Pancreas (tissue), 10 donors: ENCODE measurements at regions not wholly inside any gene's neighbourhood (a gene's known extent, or its start where the extent isn't known, plus 50 kb on each side); places are given as distances from the start of the nearest gene placed in this dataset.

Source experiments
- ATAC-seq, 4 donors: fragments of 200-7000 bp; cut with Tn5 transposase; one replicate each; pipeline versions ENCODE4 v1.8.0 to v1.9.1; 2020; ENCODE audit warnings: mild to moderate bottlenecking in 4 of 4, moderate library complexity in 4 of 4
- DNase-seq, 6 donors: peaks; one replicate each; pipeline ENCODE4 v3.0.0-alpha.2; 2020
- FAIRE-seq: peaks from 2 replicates; lab custom pipeline; 2012; peaks lifted over from hg19 to GRCh38; lab: Jason Lieb, UNC
- H3K27ac ChIP-seq, 4 donors: fragments of 200-600 bp; sonication (generic); 1 replicate in 3 of 4; 2 replicates in 1 of 4; pipeline versions ENCODE4 v1.5.0 to v1.8.0; 2020
- H3K27me3 ChIP-seq, 4 donors: fragments of 200-600 bp; one replicate each; pipeline ENCODE4 v1.8.0; 2021
- H3K36me3 ChIP-seq, 3 donors: fragments of 200-600 bp; sonication (generic) in 1 of 3; one replicate each; pipeline versions ENCODE4 v1.5.0 to v1.8.0; 2020 to 2021
- H3K4me1 ChIP-seq, 3 donors: fragments of 200-600 bp; one replicate each; pipeline ENCODE4 v1.8.0; 2021
- H3K4me3 ChIP-seq, 4 donors: fragments of 200-600 bp; sonication (generic) in 2 of 4; one replicate each; pipeline versions ENCODE4 v1.5.0 to v1.8.0; 2020 to 2021
- H3K9me3 ChIP-seq, 4 donors: fragments of 200-600 bp; one replicate each; pipeline ENCODE4 v1.8.0; 2021
- WGBS, 2 donors: extraction: QIAGEN DNeasy Blood & Tissue Kit; methylation state at CpG; one replicate each; pipeline ENCODE4 v1.1.7; 2013; 5-methylcytosine and 5-hydroxymethylcytosine counted together
- intact Hi-C, 3 donors: fragments of 100-400 bp; cut with DNase I; formaldehyde crosslinking; loops; one replicate each; pipeline versions ENCODE4 v1.11.1 to v1.14.2; 2022
- TF ChIP-seq, protein P1 (sequence below), 4 donors: fragments of 200-600 bp; sonication (generic) in 3 of 4; IDR thresholded peaks; one replicate each; pipeline versions ENCODE4 v1.5.0 to v1.8.0; 2021; ENCODE audit warnings: antibody characterized with exemption in 4 of 4
- donor health status: healthy with polysubstance abuse.
- donor health status: DM: no; HTN: no; CAD: no; lungs with moderate emphysema.
- donor health status: DM: no; HTN: no; CAD: no.
- donor health status: control.
- donor health status: control.
- donor health status: Bipolar disorder and iron deficiency.
- donor health status: DM: yes; HTN: yes; CAD: no.
- donor health status: DM: no; HTN: no; CAD: no.
- donor health status: DM: no; HTN: no; CAD: no.
- donor health status: DM: yes; HTN: yes; CAD: no.

DNA sequence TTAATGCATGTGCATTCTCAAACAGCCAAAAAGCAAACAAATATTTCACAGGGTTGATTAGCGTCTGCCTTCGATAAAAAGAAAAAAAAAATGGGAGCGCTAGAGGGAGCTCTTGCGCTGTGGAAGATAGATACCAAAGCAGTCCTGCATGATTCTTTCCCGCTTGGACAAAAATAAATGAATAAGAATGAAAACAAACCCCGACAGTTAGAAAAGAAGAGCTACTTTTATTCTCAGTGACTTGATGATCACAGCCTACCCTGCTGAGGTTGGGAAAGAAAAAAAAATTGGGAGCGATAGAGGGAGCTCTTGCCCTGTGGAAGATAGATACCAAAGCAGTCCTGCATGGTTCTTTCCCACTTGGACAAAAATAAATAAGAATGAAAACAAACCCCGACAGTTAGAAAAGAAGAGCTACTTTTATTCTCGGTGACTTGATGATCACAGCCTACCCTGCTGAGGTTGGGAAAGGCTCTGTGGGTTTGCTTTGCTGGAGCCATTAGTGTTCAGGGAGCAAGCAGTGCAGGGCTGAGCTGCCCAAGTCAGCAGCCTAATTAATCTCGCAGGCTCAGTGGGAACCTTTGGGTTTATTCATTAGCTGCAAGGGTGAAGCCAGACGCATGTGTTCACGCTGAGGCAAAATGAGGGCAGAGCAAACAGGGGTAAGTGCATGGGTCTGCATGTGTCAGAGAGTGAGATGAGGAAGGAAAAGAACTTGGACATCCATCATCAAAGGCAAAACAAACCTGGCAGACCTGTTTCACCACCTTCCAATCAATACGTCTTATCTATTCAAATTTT lies 249.3 kb upstream of the PRKX start:
- no peaks in the 10 kb centered on the region for H3K4me1 ChIP-seq
- DNase-seq (peak in 3 of 6 donors; percentile 7 to 41 (median 15)), ATAC-seq (peak; percentile 72 to 87 (median 80)), FAIRE-seq (peak; percentile 81)
- no peaks in the 10 kb centered on the region for H3K9me3 ChIP-seq
- H3K4me3 ChIP-seq: no peak overlapping the region
- H3K27ac ChIP-seq: no peak overlapping the region
- intact Hi-C loops: no loop called here
- H3K27me3 ChIP-seq: peaks cover 0 to 3% (median 0%) of the 10 kb centered on the region in 4 donors
- WGBS, 2 donors: 0 to 2% methylated on average over 13 of the region's 13 CpGs
- TF ChIP-seq, protein P1, sequence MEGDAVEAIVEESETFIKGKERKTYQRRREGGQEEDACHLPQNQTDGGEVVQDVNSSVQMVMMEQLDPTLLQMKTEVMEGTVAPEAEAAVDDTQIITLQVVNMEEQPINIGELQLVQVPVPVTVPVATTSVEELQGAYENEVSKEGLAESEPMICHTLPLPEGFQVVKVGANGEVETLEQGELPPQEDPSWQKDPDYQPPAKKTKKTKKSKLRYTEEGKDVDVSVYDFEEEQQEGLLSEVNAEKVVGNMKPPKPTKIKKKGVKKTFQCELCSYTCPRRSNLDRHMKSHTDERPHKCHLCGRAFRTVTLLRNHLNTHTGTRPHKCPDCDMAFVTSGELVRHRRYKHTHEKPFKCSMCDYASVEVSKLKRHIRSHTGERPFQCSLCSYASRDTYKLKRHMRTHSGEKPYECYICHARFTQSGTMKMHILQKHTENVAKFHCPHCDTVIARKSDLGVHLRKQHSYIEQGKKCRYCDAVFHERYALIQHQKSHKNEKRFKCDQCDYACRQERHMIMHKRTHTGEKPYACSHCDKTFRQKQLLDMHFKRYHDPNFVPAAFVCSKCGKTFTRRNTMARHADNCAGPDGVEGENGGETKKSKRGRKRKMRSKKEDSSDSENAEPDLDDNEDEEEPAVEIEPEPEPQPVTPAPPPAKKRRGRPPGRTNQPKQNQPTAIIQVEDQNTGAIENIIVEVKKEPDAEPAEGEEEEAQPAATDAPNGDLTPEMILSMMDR (IDR thresholded peaks at IDR 0.05): peak in 3 of 4 donors; percentile 18 to 45 (median 34)
- no peaks in the 10 kb centered on the region for H3K36me3 ChIP-seq

GRCh38 chrX:3960952-3961351 lies 247.5 kb upstream of the PRKX start:
- H3K4me1 ChIP-seq: no peaks in the 10 kb centered on the region
- DNase-seq (no peak), FAIRE-seq (no peak), ATAC-seq (no peak)
- H3K9me3 ChIP-seq: no peaks in the 10 kb centered on the region
- no peak overlapping the region for H3K4me3 ChIP-seq
- intact Hi-C loops: no loop called here
- H3K27ac ChIP-seq: no peak overlapping the region
- no peaks in the 10 kb centered on the region for H3K36me3 ChIP-seq
- TF ChIP-seq, protein P1 (IDR thresholded peaks at IDR 0.05): no peak
- peaks cover 0 to 3% (median 0%) of the 10 kb centered on the region in 4 donors for H3K27me3 ChIP-seq

DNA sequence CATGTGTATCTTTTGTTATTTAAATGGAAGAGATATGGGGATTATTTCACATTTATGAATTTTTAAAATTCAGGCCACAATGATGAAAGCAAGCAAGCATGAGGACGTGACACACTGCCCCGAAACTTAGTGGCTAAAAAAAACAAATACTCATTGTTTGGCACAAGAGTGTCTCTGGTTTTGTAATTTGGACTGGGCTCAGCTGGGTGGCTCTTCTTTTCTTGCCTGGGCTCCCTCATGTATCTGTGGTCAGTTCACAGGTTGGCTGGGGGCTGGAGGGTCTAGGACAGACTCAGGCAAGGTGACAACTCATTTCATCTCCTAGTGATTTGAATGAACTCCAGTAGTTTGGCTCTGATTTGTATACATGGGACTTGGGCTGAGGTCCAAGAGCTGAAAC lies 238.4 kb upstream of the PRKX start:
- ATAC-seq (no peak), DNase-seq (no peak), FAIRE-seq (no peak)
- no peaks in the 10 kb centered on the region for H3K9me3 ChIP-seq
- intact Hi-C loops: no loop called here
- H3K27ac ChIP-seq: no peak overlapping the region
- H3K36me3 ChIP-seq: no peaks in the 10 kb centered on the region
- no peaks in the 10 kb centered on the region for H3K27me3 ChIP-seq
- WGBS, 2 donors: 79 to 87% methylated on average over 2 of the region's 2 CpGs
- TF ChIP-seq, protein P1 (IDR thresholded peaks at IDR 0.05): no peak
- H3K4me3 ChIP-seq: no peak overlapping the region
- H3K4me1 ChIP-seq: no peaks in the 10 kb centered on the region

- ATAC-seq (no peak), DNase-seq (no peak), FAIRE-seq (no peak)
- H3K4me3 ChIP-seq: no peak overlapping the region
- H3K27me3 ChIP-seq: no peaks in the 10 kb centered on the region
- 59 to 67% methylated on average over 3 of the region's 3 CpGs for WGBS, 2 donors
- no peaks in the 10 kb centered on the region for H3K36me3 ChIP-seq
- no peaks in the 10 kb centered on the region for H3K4me1 ChIP-seq
- TF ChIP-seq, protein P1 (IDR thresholded peaks at IDR 0.05): no peak
- H3K27ac ChIP-seq: no peak overlapping the region
- intact Hi-C loops: no loop called here
- H3K9me3 ChIP-seq: no peaks in the 10 kb centered on the region
Observed at GRCh38 chrX:3950373-3950772, 236.9 kb upstream of the PRKX start.

- no peak overlapping the region for H3K4me3 ChIP-seq
- H3K27ac ChIP-seq: no peak overlapping the region
- no peaks in the 10 kb centered on the region for H3K36me3 ChIP-seq
- H3K27me3 ChIP-seq: no peaks in the 10 kb centered on the region
- H3K4me1 ChIP-seq: peaks cover 0 to 15% (median 9%) of the 10 kb centered on the region in 3 donors
- DNase-seq (no peak), FAIRE-seq (no peak), ATAC-seq (no peak)
- WGBS, 2 donors: 57 to 62% methylated on average over 3 of the region's 3 CpGs
- TF ChIP-seq, protein P1 (IDR thresholded peaks at IDR 0.05): no peak
- H3K9me3 ChIP-seq: no peaks in the 10 kb centered on the region
- intact Hi-C loops: no loop called here
Observed at GRCh38 chrX:3943965-3944364, 230.5 kb upstream of the PRKX start.
